GM18868 (cell line): ENCODE measurements at regions not wholly inside any gene's neighbourhood (a gene's known extent, or its start where the extent isn't known, plus 50 kb on each side); places are given as distances from the start of the nearest gene placed in this dataset.
"Not testable (repeated sequence)": the region's sequence is repeated elsewhere in the genome, so short reads cannot be mapped to it uniquely, and the experiment has no call there.

Experiments used
- ATAC-seq: cut with Tn5 transposase; IDR thresholded peaks from one replicate; pipeline ENCODE4 v1.9.1; 2021; ENCODE audit warnings: mild to moderate bottlenecking, moderate library complexity; ENCODE audit not compliant: unreplicated experiment

DNA sequence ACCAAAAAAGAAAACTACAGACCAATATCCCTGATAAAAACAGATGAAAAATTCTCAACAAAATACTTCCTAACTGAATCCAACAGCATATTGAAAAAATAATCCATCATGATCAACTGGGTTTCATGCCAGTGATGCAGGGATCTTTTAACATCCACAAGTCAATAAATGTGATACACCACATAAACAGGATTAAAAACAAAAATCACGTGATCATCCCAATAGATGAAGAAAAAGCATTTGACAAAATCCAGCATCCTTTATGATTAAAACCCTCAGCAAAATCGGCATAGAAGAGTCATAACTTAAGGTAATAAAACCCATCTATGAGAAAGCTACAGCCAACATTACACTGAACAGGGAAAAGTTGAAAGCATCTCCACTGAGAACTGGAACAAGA, 107.5 kb downstream of the DCLK3 start:
- no peak for ATAC-seq

GRCh38 chr3:36653095-36653494, 111.3 kb downstream of the DCLK3 start:
- ATAC-seq = no peak

GRCh38 chr3:36652104-36652503, 112.2 kb downstream of the DCLK3 start:
- no peak for ATAC-seq

DNA sequence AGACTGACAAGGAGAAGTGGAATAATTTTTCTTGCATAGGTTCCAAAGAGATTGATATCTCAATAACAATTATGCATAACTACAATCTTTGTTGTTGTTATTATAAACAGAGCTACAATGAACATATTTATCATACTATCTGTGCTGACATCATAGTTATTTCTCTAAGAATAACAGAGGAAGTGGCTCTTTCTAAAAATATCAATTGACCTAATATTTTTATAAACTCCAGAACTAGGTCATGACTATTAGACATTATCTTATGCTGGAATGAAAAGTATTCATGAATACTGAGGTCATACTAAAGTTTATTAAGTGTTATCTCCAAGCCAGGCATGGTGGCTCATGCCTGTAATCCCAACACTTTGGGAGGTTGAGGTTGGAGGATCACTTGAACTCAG, 114.1 kb downstream of the DCLK3 start:
- no peak for ATAC-seq

- no peak for ATAC-seq
Observed at GRCh38 chr3:36649125-36649524, 115.2 kb downstream of the DCLK3 start.

- ATAC-seq = peak; percentile 94
Observed at GRCh38 chr3:36648241-36649034, 115.9 kb downstream of the DCLK3 start.

- ATAC-seq = no peak
Observed at GRCh38 chr3:36647423-36647853, 116.9 kb downstream of the DCLK3 start.

- no peak for ATAC-seq
Observed at GRCh38 chr3:36643192-36643591, 121.2 kb downstream of the DCLK3 start.

DNA sequence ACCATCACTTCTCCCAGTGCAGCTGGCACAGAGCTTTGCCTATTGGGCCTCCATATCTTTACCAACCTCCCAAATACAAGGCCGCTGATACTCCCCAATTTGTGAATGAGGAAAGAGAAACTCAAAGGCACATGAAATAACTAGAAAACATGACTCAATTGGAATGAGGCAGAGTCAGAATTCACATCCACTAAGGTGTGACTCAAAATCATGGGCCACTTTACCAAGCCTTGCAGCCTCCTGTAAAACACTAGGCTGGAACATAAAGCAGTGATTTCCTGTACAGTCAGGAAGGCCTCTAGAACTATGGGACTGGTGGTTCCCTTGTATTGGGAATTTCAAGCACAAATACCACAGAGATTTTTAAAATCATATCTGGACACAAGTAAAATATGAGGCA, 128.6 kb downstream of the DCLK3 start:
- no peak for ATAC-seq

DNA sequence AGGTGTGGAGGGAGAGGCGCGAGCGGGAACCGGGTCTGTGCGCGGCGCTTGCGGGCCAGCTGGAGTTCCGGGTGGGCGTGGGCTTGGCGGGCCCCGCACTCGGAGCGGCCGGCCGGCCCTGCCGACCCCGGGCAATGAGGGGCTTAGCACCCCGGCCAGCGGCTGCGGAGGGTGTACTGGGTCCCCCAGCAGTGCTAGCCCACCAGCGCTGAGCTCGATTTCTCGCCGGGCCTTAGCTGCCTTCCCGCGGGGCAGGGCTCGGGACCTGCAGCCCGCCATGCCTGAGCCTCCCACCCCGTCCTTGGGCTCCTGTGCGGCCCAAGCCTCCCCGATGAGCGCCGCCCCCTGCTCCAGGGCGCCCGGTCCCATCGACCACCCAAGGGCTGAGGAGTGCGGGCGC, 130.5 kb downstream of the DCLK3 start:
- not testable (repeated sequence) for ATAC-seq

DNA sequence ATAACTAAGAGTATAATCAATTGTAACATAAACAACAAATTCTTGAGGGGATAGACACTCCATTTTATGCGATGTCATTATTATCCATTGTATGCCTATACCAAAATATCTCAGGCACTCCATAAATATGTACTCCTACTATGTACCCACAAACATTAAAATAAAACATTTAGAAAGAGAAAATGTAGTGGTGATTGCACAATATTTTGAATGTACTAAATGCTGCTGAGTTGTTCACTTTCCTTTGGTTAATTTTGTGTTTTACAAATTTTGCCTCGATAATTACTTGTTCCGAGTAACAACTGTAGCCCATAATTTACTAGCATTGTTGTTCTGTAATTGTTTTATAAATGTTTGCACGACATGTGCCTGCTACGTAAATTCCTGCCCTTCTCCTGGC, 131.3 kb downstream of the DCLK3 start:
- ATAC-seq = no peak

DNA sequence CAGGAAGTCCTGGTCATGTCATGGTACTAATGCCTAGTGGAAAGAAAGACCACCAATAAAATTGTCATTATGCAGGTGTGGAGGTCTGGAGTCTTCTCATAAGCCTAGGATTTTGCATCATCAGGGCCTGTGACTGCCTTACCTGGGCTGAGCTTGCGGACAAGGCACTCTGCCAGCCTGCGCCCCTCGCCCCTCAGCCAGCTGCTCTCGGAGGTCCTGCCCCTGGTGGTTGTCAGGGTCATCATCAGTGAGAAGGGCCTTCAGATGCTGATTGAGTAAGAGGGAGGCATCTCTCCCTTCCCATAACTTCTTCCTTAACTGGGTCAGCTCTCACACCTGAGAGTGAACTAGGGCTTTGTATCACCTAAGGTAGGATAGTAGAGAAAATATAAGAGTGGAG, 132.8 kb downstream of the DCLK3 start:
- ATAC-seq = no peak

- no peak for ATAC-seq
Observed at GRCh38 chr3:36615861-36616260, 148.5 kb downstream of the DCLK3 start.

DNA sequence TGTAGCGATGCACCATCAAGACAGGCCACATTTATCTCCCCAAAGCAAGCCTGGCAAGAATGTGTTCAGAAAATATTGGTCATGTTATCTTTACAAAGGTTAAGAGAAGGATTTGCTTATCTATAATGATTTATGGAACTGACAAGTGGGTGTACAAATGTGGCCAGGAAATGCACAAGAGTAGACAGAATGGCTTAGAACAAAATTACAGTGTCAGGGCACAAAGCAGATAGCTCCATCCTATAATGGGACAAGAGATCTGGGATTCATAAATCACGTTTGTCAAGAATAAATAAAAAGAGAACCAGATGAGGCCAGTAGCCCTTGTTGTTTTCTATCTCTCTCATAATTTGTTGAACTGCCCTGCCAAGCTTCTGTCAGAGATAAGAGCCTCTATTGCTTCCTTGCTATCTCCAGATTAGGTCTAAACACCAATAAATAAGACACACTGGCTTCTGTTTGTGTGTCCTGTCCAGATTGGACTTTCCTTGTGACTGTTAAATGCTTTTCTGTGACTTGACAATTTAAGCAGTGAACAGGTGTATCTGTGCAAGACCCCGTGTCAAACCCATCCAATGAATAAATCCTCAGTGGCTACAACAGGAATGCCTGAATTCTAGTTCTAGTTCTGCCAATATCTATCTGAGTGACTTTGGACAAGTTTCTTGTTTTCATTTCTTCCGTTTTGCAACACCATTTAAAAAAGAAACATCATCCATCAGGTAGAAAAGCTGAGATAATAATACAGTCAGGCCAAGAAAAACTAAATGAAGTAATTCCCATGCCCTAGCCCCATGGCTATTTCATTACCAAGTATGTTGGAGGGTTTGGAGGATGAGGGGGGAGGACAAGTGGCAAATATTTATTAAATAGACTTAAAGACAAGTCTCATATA, 157.2 kb downstream of the DCLK3 start:
- no peak for ATAC-seq

- no peak for ATAC-seq
Observed at GRCh38 chr3:36603423-36603822, 160.9 kb downstream of the DCLK3 start.

GRCh38 chr3:36600404-36600803, 163.9 kb downstream of the DCLK3 start:
- no peak for ATAC-seq
